ENCODE measurements at regions not wholly inside any gene's neighbourhood (a gene's known extent, or its start where the extent isn't known, plus 50 kb on each side); places are given as distances from the start of the nearest gene placed in this dataset.

DNA sequence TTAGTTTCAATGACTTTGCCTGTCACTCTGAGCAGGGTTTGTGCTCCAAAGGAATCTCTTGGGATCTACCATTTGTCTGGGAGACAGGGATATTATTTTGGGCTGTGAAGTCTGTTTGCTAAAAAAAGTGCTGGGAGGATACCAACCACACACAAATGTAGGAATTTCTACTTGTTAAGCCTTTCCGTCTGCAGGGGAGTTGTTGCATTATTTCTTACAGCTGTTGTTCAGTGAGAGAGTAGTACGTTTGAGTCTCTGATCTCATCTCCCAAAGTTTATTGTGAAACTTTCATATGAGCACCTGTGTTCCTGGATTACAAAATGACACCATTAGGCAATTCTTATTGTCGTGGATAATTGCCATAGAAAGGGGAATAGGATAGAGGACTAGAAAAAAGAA lies 78.3 kb upstream of the SEMA6A start:
- DNase-seq (ENCODE audit: low read depth), result peak; percentile 39
- TF ChIP-seq, protein P1, sequence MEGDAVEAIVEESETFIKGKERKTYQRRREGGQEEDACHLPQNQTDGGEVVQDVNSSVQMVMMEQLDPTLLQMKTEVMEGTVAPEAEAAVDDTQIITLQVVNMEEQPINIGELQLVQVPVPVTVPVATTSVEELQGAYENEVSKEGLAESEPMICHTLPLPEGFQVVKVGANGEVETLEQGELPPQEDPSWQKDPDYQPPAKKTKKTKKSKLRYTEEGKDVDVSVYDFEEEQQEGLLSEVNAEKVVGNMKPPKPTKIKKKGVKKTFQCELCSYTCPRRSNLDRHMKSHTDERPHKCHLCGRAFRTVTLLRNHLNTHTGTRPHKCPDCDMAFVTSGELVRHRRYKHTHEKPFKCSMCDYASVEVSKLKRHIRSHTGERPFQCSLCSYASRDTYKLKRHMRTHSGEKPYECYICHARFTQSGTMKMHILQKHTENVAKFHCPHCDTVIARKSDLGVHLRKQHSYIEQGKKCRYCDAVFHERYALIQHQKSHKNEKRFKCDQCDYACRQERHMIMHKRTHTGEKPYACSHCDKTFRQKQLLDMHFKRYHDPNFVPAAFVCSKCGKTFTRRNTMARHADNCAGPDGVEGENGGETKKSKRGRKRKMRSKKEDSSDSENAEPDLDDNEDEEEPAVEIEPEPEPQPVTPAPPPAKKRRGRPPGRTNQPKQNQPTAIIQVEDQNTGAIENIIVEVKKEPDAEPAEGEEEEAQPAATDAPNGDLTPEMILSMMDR (IDR thresholded peaks at IDR 0.05; ENCODE audit: low read length, missing control alignments), result no peak
- no peak overlapping the region for H3K4me3 ChIP-seq (replicated peaks; ENCODE audit: low read depth, low read length)

DNA sequence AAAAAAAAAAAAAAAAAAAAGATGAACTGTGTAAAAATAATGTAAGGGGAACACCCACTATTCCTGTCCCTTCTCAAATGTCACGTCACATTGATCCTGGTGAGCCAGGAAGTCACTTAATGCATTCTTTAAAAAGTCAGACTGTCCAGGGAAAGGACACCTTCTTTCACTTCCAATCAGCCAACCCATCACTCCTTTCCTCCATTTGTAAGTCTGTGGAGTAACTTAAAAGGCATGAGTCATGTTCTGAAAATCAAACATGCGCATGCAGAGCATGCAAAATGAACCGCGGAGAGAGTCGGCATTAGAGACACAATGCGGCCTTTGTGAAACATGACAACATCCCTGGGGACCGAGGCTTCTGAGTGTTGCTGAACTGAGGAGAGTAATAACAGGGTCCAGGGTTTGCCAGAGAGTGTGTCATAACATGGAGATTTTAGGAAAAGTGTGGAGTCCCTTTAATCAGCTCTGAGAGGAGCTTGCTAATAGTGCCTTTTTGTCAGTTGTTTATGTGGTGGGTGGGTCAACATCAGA lies 77.6 kb upstream of the SEMA6A start:
- no peak overlapping the region for H3K4me3 ChIP-seq (replicated peaks; ENCODE audit: low read depth, low read length)
- TF ChIP-seq, protein P1 (IDR thresholded peaks at IDR 0.05; ENCODE audit: low read length, missing control alignments), result no peak
- peak; percentile 58 for DNase-seq (ENCODE audit: low read depth)

DNA sequence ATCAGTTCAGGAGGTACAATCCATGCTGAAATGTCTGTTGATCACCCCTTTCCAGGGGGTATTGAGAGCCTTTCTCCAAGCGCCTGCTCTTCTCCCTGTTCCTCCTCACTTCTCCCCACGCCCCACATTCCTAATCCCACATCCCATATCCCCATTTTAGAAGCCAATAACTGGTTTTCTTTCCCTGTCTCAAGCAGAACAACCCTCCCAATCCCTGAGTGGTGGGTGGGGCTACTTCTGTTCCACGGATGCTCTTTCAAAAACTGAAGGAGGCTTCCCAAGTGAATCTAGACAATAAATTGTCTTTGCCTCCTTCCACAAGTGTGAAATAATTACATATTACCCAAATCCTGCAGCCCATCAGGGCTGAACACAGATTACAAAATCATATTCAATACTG lies 77.0 kb upstream of the SEMA6A start:
- TF ChIP-seq, protein P1 (IDR thresholded peaks at IDR 0.05; ENCODE audit: low read length, missing control alignments), result no peak
- no peak overlapping the region for H3K4me3 ChIP-seq (replicated peaks; ENCODE audit: low read depth, low read length)
- DNase-seq (ENCODE audit: low read depth), result no peak

DNA sequence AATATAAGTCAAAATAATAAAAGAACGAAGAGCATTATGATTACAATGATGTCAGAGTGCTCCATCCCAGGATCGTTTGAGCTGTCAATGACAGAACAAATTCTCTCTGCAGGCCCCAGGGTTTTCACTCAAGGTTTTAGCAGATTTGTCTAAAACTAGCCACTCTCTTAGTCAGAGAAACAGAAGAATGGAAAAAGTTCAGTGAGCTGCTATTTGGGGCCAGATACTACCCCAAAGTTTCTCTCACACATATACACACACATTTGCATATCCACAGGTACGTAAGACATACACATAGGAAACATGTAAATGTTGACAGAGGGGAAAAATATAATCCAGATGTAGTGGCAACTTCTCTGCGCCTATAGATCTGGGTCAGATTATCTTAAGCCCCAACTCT lies 76.3 kb upstream of the SEMA6A start:
- TF ChIP-seq, protein P1 (IDR thresholded peaks at IDR 0.05; ENCODE audit: low read length, missing control alignments), result no peak

DNA sequence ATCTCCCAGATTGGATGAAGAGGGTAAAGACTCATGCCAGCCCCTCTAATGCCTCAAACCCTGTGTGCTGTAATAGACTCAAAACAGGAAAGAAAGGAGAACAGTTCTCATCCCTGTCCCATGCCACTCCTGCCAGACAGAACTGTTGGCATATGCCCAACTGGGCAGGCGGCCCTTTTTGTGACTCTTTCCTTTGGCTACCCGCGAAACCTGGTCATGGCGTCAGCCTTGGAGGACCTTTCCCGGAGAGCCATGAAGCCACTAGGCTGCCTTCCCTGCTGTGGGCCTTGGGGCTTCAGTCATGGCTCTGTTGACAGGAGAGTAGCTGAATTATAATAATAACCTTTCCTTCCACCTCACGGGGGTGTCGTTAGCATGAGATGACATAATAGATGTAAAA lies 75.9 kb upstream of the SEMA6A start:
- H3K4me3 ChIP-seq (replicated peaks; ENCODE audit: low read depth, low read length), result no peak overlapping the region
- no peak for DNase-seq (ENCODE audit: low read depth)
- TF ChIP-seq, protein P1 (IDR thresholded peaks at IDR 0.05; ENCODE audit: low read length, missing control alignments), result no peak

More for the DNA sequence above, 76.3 kb upstream of the SEMA6A start:
- no peak for DNase-seq (ENCODE audit: low read depth)
- no peak overlapping the region for H3K4me3 ChIP-seq (replicated peaks; ENCODE audit: low read depth, low read length)

DNA sequence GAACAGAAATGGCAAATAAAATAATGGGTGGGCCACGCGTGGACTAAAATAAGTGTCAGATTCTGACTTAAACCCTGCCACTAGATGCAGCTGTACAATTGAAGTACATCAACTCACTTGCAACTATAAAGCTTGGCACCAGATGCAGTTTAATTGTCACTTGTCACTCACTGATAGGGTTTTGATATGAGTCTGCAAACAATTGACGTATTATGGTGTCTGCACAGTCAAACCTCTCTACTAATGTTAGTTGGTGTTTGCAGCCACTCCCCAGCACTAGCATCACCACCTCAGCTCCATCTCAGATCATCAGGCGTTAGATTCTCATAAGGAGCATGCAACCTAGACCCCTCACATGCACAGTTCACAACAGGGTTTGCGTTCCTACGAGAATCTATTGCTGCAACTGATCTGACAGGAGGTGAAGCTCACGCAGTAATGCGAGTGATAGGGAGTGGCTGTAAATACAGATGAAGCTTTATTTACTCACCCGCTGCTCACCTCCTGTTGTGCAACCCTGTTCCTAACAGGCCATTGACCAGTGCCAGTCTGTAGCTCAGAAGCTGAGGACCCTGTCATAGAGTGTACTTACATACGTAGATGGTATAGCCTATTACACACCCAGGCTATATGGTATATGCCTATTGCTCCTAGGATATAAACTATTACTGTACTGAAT lies 72.1 kb upstream of the SEMA6A start:
- TF ChIP-seq, protein P1 (IDR thresholded peaks at IDR 0.05; ENCODE audit: low read length, missing control alignments), result no peak
- no peak overlapping the region for H3K4me3 ChIP-seq (replicated peaks; ENCODE audit: low read depth, low read length)

DNA sequence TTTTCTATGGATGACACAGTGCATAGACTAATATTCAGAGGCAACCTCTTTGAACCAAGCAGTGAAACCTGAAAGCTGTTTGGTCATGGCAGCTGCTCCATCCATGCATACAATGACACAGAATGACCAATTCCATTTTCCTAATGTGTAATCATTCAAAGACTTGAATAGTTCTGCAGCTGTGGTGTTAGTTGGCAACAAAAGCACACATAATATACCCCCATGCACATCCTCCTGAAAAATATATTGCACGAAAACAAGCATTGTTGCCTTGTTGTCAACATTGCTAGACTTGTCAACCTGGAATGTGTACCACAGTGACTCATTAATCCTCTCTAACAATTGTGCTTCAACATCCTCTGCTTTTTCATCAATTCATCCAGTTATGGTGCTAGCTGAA lies 71.0 kb upstream of the SEMA6A start:
- H3K4me3 ChIP-seq (replicated peaks; ENCODE audit: low read depth, low read length), result no peak overlapping the region
- no peak for DNase-seq (ENCODE audit: low read depth)
- TF ChIP-seq, protein P1 (IDR thresholded peaks at IDR 0.05; ENCODE audit: low read length, missing control alignments), result no peak

More for the DNA sequence above, 72.1 kb upstream of the SEMA6A start:
- no peak for DNase-seq (ENCODE audit: low read depth)
